HUES48 (cell line): ENCODE measurements at regions not wholly inside any gene's neighbourhood (a gene's known extent, or its start where the extent isn't known, plus 50 kb on each side); places are given as distances from the start of the nearest gene placed in this dataset.

Source experiments
- H3K27ac ChIP-seq: one replicate; pipeline ENCODE4 v1.7.0; 2013; ENCODE audit warnings: low read depth, low read length, inconsistent platforms
- H3K27me3 ChIP-seq: 2 replicates; pipeline ENCODE4 v1.6.1; 2013; ENCODE audit warnings: mild to moderate bottlenecking, low read length; ENCODE audit not compliant: control insufficient read depth, insufficient read depth
- H3K36me3 ChIP-seq: 2 replicates; pipeline ENCODE4 v1.6.1; 2013; ENCODE audit warnings: low read length; ENCODE audit not compliant: control insufficient read depth, insufficient read depth
- H3K4me1 ChIP-seq: 2 replicates; pipeline ENCODE4 v1.6.1; 2013; ENCODE audit warnings: mild to moderate bottlenecking, low read length; ENCODE audit not compliant: control insufficient read depth, insufficient read depth
- H3K4me3 ChIP-seq: 2 replicates; pipeline ENCODE4 v1.5.1; 2013; ENCODE audit warnings: mild to moderate bottlenecking, low read depth, low read length
- H3K9ac ChIP-seq: 2 replicates; pipeline ENCODE4 v1.6.1; 2013; ENCODE audit warnings: mild to moderate bottlenecking, low read depth, low read length, moderate library complexity
- H3K9me3 ChIP-seq: 2 replicates; pipeline ENCODE4 v1.6.1; 2013; ENCODE audit warnings: low read length; ENCODE audit not compliant: control insufficient read depth, insufficient read depth

DNA sequence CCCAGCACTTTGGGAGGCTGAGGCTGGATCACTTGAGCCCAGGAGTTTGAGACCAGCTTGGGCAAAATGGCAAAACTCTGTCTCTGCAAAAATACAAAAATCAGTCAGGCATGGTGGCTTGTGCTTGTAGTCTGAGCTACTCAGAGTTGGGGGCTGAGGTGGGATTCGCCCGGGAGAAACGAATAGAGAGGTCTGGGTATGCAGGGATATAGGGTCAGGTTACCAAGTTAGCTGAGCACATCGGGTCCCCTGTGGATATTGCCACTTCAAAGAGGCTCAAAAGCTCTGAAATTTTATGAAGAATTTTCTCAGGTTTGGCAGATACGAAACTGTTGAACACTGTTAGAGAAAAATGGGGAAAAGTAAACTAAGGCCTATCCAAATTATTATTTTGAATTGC, 120.9 kb upstream of the SGK1 start:
- H3K4me1 ChIP-seq, result peaks cover 6% of the 10 kb centered on the region
- H3K27me3 ChIP-seq, result no peaks in the 10 kb centered on the region
- H3K4me3 ChIP-seq, result no peak overlapping the region
- H3K36me3 ChIP-seq, result no peaks in the 10 kb centered on the region
- no peaks in the 10 kb centered on the region for H3K9me3 ChIP-seq
- H3K9ac ChIP-seq, result no peak overlapping the region
- H3K27ac ChIP-seq, result no peak overlapping the region

DNA sequence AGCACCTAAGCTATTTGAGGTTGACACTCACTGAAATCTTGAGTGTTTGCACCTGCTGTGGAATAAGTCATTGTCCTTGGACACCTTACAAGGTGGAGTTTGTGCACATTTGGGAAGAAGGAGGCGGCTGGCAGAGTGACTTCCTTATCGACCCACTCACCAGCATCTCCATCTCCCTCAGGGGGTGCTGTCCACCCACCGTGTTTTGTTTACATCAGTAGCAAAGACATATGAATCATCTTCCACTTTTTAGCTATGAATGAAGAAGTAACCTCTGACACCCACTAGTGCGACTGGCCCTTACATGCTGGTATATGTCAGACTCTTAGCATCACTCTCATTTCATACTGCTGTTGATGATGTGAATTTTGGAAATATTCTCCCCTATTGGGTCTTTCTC, 119.5 kb upstream of the SGK1 start:
- Histone ChIP-seq H3K27ac (no peak overlapping the region), H3K9ac (no peak overlapping the region), H3K9me3 (no peaks in the 10 kb centered on the region), H3K27me3 (no peaks in the 10 kb centered on the region), H3K36me3 (no peaks in the 10 kb centered on the region), H3K4me1 (peaks cover 6% of the 10 kb centered on the region), H3K4me3 (no peak overlapping the region)

DNA sequence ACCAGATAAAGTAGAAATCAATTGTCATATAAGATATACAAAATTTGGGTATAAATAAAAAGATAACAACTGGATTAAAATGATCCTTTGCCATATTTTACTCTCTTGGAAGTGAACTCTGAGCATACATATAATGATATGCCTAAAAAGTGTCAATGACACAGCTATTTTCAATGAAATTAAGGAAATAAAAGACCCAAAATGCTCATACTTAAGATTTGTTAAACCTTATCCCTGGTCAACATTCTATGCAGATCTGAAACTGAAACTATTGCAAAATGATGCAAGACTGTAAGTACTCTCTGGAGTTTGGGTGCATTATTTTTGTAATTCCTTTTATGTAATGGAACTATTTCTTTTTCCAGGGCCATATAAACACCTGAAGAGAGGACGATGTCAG, 119.0 kb upstream of the SGK1 start:
- H3K27ac ChIP-seq, result no peak overlapping the region
- H3K4me1 ChIP-seq, result peaks cover 6% of the 10 kb centered on the region
- no peaks in the 10 kb centered on the region for H3K9me3 ChIP-seq
- H3K36me3 ChIP-seq, result no peaks in the 10 kb centered on the region
- H3K4me3 ChIP-seq, result no peak overlapping the region
- H3K27me3 ChIP-seq, result no peaks in the 10 kb centered on the region
- no peak overlapping the region for H3K9ac ChIP-seq

DNA sequence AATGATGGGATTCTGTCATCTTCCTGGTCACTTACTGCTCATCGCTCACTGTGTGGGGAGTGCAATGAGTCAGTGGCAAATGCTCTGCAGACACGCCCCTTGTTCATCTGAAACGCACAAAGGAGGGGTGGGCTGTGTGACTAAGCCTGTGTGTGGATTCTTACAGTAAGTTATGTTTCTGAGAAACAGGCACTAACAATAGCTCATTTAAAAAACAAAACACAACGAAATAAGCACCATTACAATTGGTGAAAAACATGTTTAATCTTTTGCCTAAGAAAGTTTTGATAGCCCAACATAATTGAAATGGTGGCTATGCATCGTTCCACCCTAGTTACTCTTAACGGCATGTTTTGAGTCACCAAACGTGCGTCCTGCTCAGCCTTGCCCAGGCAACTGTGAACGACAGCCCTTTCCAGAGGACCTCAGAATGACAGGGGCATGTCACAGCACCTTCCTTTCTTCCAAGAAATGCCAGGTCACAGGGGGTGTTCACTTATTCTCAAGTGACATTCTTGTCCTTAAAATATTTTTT, 118.4 kb upstream of the SGK1 start:
- Histone ChIP-seq H3K9me3 (no peaks in the 10 kb centered on the region), H3K4me3 (no peak overlapping the region), H3K9ac (no peak overlapping the region), H3K27me3 (no peaks in the 10 kb centered on the region), H3K36me3 (no peaks in the 10 kb centered on the region), H3K27ac (peak overlapping the region; percentile 28), H3K4me1 (peaks cover 6% of the 10 kb centered on the region)

DNA sequence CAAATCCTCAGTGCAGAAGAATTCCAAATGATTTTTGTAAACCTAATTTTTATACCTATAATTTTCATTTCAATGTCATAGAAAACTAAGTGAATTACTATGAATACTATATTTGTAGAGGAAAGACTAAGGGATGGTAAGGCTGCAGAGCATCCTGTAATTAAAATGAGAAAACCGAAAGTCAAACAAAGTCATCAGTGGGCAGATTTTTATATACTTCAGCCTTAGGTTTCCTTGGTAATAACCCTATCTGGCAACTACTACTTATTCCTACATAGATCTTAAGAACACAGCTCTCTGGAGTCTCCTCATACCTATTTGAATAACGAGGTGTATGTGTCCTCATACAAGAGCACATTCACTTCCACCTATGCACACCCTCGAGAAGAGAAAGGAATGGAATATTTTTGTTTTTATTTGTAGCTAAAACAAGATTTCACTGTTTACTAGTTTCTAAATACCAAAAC, 117.9 kb upstream of the SGK1 start:
- peak overlapping the region; percentile 28 for H3K27ac ChIP-seq

DNA sequence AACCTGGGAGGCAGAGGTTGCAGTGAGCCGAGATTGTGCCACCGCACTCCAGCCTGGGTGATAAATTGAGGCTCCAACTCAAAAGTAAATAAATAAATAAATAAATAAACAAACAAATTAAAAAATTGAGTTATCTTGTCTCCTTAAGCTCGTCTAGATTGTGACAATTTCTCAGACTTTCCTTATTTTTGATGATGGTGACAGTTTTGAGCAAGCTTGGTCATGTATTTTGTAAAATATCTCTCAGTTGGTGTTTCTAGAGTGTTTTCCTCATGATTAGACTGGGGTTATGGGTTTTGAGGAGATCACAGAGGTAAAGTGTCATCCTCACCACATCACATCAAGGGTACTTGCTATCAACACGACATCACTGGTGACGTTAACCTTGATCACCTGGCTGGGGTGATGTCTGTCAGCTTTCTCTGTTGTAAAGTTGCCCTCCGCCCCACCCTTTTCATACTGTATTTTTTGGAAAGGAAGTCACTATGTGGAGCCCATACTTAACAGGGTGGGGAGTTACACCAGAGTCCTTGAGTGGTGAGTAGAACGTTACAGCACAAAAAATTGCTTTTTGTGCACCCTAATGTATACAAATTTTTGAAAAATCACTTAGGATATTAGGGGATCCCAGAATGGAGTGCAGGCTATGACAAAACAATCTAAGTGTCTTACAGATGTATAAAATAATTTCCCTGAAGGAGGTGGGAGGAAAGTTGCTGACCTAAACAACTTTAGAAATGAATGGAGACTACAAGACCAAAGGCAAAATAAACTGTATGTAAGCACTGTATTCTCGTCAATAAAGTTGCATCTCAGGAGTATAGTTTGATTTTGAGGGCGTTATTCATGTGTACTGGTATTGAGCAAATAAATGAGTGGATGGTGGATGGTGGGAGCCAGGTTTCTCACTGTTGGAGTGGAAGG, 116.4 kb upstream of the SGK1 start:
- Histone ChIP-seq H3K4me3 (no peak overlapping the region), H3K36me3 (no peaks in the 10 kb centered on the region), H3K9me3 (no peaks in the 10 kb centered on the region), H3K4me1 (peaks cover 6% of the 10 kb centered on the region), H3K27me3 (no peaks in the 10 kb centered on the region), H3K27ac (no peak overlapping the region), H3K9ac (no peak overlapping the region)

More for the DNA sequence above, 117.9 kb upstream of the SGK1 start:
- no peak overlapping the region for H3K4me3 ChIP-seq
- no peaks in the 10 kb centered on the region for H3K27me3 ChIP-seq
- no peaks in the 10 kb centered on the region for H3K36me3 ChIP-seq
- H3K9ac ChIP-seq, result no peak overlapping the region
- H3K9me3 ChIP-seq, result no peaks in the 10 kb centered on the region
- peaks cover 6% of the 10 kb centered on the region for H3K4me1 ChIP-seq

DNA sequence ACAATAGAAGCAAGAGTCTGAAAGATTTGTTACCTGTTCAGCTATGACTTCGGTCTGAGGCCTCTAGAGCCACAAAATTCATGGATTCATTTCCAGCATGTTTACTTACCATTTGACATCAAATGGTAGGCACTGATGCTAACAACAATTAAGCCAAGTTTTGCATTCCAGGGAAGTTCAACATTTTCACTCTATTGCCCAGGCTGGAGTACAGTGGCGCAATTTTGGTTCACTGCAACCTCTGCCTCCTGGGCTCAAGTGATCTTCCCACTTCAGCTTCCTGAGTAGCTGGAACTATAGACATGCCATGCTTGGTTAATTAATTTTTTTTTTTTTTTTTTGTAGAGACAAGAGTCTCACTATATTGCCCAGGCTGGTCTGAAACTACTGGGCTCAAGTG, 114.1 kb upstream of the SGK1 start:
- no peak overlapping the region for H3K4me3 ChIP-seq
- H3K9ac ChIP-seq, result no peak overlapping the region
- no peaks in the 10 kb centered on the region for H3K9me3 ChIP-seq
- H3K4me1 ChIP-seq, result peaks cover 6% of the 10 kb centered on the region
- no peaks in the 10 kb centered on the region for H3K27me3 ChIP-seq
- no peaks in the 10 kb centered on the region for H3K36me3 ChIP-seq
- no peak overlapping the region for H3K27ac ChIP-seq

DNA sequence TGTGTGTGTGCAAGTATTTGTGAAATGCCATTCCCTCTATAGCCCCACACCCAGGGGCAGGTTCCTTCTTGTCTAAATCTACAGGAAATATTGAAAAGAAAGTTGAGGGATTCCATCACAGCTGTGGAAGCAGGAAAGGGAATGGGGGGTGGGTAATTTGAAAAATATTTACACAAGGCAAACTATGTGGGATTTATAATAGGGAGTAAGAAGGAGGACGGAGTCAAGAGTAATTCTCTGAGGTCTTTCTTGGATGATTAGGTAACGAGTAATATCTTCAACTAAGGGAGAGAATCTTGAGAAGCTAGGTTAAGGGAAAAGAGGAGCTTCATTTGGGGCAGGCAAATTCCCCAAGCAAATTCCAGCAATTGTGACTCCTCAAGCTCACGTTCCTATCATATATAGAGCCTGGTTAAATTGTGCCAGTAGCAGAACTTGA, 113.5 kb upstream of the SGK1 start:
- H3K4me1 ChIP-seq, result peaks cover 6% of the 10 kb centered on the region
- H3K9me3 ChIP-seq, result no peaks in the 10 kb centered on the region
- no peak overlapping the region for H3K4me3 ChIP-seq
- H3K9ac ChIP-seq, result no peak overlapping the region
- no peak overlapping the region for H3K27ac ChIP-seq
- no peaks in the 10 kb centered on the region for H3K36me3 ChIP-seq
- H3K27me3 ChIP-seq, result no peaks in the 10 kb centered on the region

DNA sequence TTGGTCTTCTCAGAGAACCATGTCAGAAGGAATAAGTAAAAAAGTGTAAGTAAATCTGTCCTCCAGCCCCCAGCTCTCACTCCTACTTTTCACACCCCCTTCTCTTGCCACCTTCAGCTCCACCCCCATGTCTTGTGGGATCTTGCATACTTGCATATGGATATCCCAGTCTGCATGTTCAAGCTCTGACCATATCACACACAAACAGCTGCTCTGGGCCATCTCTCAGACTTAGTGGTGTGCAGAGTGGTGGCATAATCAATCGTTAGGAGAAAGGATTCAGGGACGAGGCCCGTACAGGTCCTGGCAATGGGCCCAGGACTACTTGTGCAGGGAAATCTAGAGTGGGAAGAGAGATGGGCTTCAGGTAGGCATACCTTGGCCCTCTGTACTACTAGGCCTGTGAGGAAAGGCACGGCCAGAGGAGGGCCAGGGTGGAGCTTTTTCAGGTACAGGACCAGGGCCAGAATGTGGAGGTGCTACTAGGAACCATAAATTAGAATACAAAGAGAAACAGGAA, 112.0 kb upstream of the SGK1 start:
- H3K4me1 ChIP-seq, result no peaks in the 10 kb centered on the region
- no peaks in the 10 kb centered on the region for H3K36me3 ChIP-seq
- no peaks in the 10 kb centered on the region for H3K9me3 ChIP-seq
- H3K27me3 ChIP-seq, result no peaks in the 10 kb centered on the region
- no peak overlapping the region for H3K27ac ChIP-seq
- no peak overlapping the region for H3K9ac ChIP-seq
- no peak overlapping the region for H3K4me3 ChIP-seq

DNA sequence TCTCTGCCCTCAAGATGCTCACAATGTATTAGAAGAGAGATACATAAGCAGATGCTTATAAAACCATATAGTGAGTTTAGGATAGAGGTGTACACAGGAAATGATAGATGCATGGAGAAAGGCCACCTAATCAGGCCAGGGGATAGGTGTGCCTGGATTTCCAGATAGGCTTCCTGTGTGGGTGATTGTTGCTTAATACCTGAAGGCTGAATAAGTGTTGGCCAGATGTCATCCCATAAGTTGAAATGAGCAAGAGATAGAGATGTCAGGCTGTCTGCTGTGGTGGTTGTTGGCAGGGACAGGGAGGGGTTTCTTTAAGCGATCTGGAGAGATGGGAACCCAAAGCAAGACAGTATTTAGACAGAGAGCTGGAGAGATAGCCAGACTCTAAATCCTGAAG, 109.8 kb upstream of the SGK1 start:
- H3K9me3 ChIP-seq, result no peaks in the 10 kb centered on the region
- no peaks in the 10 kb centered on the region for H3K4me1 ChIP-seq
- no peak overlapping the region for H3K27ac ChIP-seq
- H3K9ac ChIP-seq, result no peak overlapping the region
- H3K36me3 ChIP-seq, result no peaks in the 10 kb centered on the region
- H3K27me3 ChIP-seq, result no peaks in the 10 kb centered on the region
- H3K4me3 ChIP-seq, result no peak overlapping the region

DNA sequence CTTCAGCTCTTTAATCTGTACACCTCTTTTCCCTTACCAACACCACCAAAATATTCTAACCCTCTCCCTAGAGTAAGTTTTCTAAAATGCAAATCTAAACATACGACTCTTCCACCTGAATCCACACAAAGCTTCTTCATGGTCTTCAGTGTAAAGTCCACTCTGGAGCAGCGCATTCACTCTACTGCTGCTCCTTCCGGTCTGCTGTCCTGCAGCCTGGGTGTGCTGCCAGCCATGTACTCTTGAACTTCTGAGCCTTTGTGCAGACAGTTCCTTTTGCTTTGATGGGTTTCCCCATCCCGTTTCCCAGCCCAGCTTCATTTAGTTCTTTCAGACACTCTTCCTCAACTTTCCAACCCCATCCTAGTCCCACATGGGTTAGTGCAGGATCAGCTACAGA, 108.7 kb upstream of the SGK1 start:
- H3K9ac ChIP-seq, result no peak overlapping the region
- H3K27ac ChIP-seq, result no peak overlapping the region
- H3K36me3 ChIP-seq, result no peaks in the 10 kb centered on the region
- no peaks in the 10 kb centered on the region for H3K4me1 ChIP-seq
- no peak overlapping the region for H3K4me3 ChIP-seq
- H3K9me3 ChIP-seq, result no peaks in the 10 kb centered on the region
- no peaks in the 10 kb centered on the region for H3K27me3 ChIP-seq
